SK-N-MC (cell line): ENCODE measurements at regions not wholly inside any gene's neighbourhood (a gene's known extent, or its start where the extent isn't known, plus 50 kb on each side); places are given as distances from the start of the nearest gene placed in this dataset.

Experiments used
- DNase-seq: peaks from one replicate; pipeline ENCODE4 v3.0.0-alpha.2; 2011; ENCODE audit warnings: low read depth, low spot score
- H3K27ac ChIP-seq: fragments of 200-600 bp; sonication (generic); 2 replicates; pipeline ENCODE4 v1.5.1; 2016; ENCODE audit warnings: mixed run types
- H3K36me3 ChIP-seq: fragments of 200-600 bp; sonication (generic); 2 replicates; pipeline ENCODE4 v1.6.1; 2017; ENCODE audit warnings: antibody characterized with exemption, low read length, mixed read lengths; ENCODE audit not compliant: insufficient read depth
- H3K4me3 ChIP-seq: fragments of 200-600 bp; sonication (generic); 2 replicates; pipeline ENCODE4 v1.5.1; 2016
- H3K9ac ChIP-seq: fragments of 200-600 bp; sonication (generic); 2 replicates; pipeline ENCODE4 v1.8.0; 2017; ENCODE audit warnings: mixed run types, mixed read lengths; ENCODE audit not compliant: insufficient read length
- H3K9me3 ChIP-seq: fragments of 200-600 bp; sonication (generic); 2 replicates; pipeline ENCODE4 v1.6.1; 2017; ENCODE audit warnings: low read depth, mild to moderate bottlenecking, antibody characterized with exemption, low read length, moderate library complexity, mixed read lengths
- EZH2 ChIP-seq: fragments of 200-600 bp; sonication (generic); IDR thresholded peaks from one replicate; pipeline ENCODE4 v1.6.1; 2017; ENCODE audit warnings: antibody characterized with exemption
- FOXP2 ChIP-seq: optimal IDR thresholded peaks from 2 replicates; pipeline ENCODE3; 2011; ENCODE audit warnings: mild to moderate bottlenecking, moderate library complexity; ENCODE audit not compliant: insufficient read depth; ENCODE audit errors: extremely low read length, control extremely low read depth
- POLR2AphosphoS5 ChIP-seq: IDR thresholded peaks from 2 replicates; pipeline ENCODE4 v1.6.1; 2012; ENCODE audit warnings: mild to moderate bottlenecking, low read depth, low read length, borderline replicate concordance

DNA sequence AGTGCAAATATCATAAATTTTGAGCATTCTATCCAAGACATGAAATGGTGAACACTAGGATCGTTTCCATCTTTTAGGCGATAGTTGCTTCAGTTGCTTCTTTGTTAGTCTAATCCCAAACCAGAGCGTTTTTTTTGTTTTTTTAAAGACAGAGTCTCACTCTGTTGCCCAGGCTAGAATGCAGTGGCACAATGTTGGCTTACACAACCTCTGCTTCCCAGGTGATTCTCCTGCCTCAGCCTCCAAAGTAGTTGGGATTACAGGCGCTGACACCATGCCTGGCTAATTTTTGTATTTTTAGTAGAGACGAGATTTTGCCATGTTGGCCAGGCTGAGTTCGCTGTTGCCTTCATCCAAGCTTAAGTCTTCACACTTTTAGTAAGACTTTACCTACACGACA lies 265.3 kb downstream of the SHQ1 start:
- Histone ChIP-seq H3K9me3 (no peaks in the 10 kb centered on the region), H3K36me3 (no peaks in the 10 kb centered on the region), H3K27ac (no peak overlapping the region), H3K4me3 (no peak overlapping the region), H3K9ac (no peak overlapping the region)
- TF ChIP-seq FOXP2 (no peak), POLR2AphosphoS5 (no peak), EZH2 (no peak)
- DNase-seq, result no peak

GRCh38 chr3:72582211-72582878 lies 265.9 kb downstream of the SHQ1 start:
- no peaks in the 10 kb centered on the region for H3K9me3 ChIP-seq
- no peak overlapping the region for H3K4me3 ChIP-seq
- DNase-seq, result no peak
- no peaks in the 10 kb centered on the region for H3K36me3 ChIP-seq
- no peak overlapping the region for H3K9ac ChIP-seq
- TF ChIP-seq POLR2AphosphoS5, result no peak
- no peak for TF ChIP-seq EZH2
- no peak for TF ChIP-seq FOXP2
- H3K27ac ChIP-seq, result no peak overlapping the region

DNA sequence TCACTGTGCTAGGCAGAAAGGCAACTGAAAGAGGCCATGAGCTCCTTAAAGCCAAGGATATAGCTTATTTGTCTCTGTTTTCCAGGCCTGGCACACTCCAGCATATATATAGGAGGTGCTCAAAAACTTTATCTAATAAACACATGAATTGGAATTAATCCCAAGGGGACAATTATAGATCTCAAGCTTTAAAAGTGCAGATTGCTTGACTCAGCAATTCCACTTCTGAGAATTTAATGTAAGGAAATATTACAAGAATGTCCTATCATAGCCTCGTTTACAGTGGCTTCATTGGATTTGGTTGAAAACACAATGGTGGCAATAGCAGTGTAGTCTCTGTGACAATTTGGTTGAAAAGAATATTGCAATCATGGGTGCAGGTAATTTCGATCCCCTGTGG lies 267.3 kb downstream of the SHQ1 start:
- Histone ChIP-seq H3K9me3 (no peaks in the 10 kb centered on the region), H3K9ac (no peak overlapping the region), H3K4me3 (no peak overlapping the region), H3K27ac (no peak overlapping the region), H3K36me3 (no peaks in the 10 kb centered on the region)
- DNase-seq, result peak; percentile 16
- TF ChIP-seq EZH2 (no peak), POLR2AphosphoS5 (no peak), FOXP2 (no peak)

DNA sequence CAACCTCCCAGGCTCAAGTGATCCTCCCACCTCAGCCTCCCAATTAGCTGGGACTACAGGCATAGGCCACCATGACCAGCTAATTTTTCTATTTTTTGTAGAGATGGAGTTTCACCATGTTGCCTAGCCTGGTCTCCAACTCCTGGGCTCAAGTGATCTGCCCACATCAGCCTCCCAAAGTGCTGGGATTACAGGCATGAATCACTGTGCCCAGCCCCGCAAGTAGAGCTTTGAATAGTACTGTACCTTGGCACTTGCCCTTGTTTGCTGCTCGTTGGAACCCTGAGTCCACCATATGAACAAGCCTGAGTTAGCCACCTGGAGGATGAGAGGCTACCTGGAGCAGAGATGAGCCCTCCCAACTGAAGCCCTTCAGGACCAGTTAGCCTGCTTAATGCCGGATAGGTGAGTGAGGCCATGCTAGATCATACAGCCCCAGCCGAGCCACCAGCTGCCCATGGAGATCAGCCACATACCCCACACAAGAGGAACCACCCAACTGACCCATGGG lies 267.9 kb downstream of the SHQ1 start:
- Histone ChIP-seq H3K27ac (no peak overlapping the region), H3K9ac (no peak overlapping the region), H3K36me3 (no peaks in the 10 kb centered on the region), H3K4me3 (no peak overlapping the region), H3K9me3 (no peaks in the 10 kb centered on the region)
- no peak for DNase-seq
- TF ChIP-seq EZH2, result no peak
- no peak for TF ChIP-seq POLR2AphosphoS5
- no peak for TF ChIP-seq FOXP2

GRCh38 chr3:72579581-72580245 lies 268.5 kb downstream of the SHQ1 start:
- H3K36me3 ChIP-seq, result no peaks in the 10 kb centered on the region
- no peak for TF ChIP-seq EZH2
- TF ChIP-seq FOXP2, result no peak
- TF ChIP-seq POLR2AphosphoS5, result no peak
- H3K9ac ChIP-seq, result no peak overlapping the region
- H3K27ac ChIP-seq, result no peak overlapping the region
- H3K9me3 ChIP-seq, result no peaks in the 10 kb centered on the region
- H3K4me3 ChIP-seq, result no peak overlapping the region
- no peak for DNase-seq

DNA sequence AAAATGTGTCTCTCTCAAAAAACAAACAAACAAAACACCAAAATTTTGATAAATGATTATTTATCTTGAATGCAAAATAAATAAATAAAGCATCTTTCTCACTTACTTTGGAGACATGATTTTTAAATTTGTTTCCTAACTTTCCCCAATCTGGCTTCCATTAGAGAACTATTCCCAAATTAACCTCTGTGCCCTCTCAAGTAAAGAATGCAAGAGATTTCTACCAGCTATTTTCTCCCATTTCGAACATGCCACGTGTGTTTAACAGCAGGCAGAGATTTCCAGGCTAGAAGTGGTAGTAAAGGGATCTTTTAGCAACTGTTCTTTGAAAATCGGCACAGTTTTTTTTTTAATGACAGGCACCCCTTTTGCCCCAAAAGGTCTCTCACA lies 269.1 kb downstream of the SHQ1 start:
- no peak overlapping the region for H3K4me3 ChIP-seq
- H3K27ac ChIP-seq, result no peak overlapping the region
- no peak for DNase-seq
- no peak overlapping the region for H3K9ac ChIP-seq
- H3K36me3 ChIP-seq, result no peaks in the 10 kb centered on the region
- TF ChIP-seq FOXP2 (no peak), POLR2AphosphoS5 (no peak), EZH2 (no peak)
- H3K9me3 ChIP-seq, result no peaks in the 10 kb centered on the region

GRCh38 chr3:72577190-72577589 lies 271.1 kb downstream of the SHQ1 start:
- H3K36me3 ChIP-seq, result no peaks in the 10 kb centered on the region
- H3K27ac ChIP-seq, result no peak overlapping the region
- no peak overlapping the region for H3K9ac ChIP-seq
- H3K4me3 ChIP-seq, result no peak overlapping the region
- DNase-seq, result no peak
- no peaks in the 10 kb centered on the region for H3K9me3 ChIP-seq
- TF ChIP-seq POLR2AphosphoS5 (no peak), EZH2 (no peak), FOXP2 (no peak)

DNA sequence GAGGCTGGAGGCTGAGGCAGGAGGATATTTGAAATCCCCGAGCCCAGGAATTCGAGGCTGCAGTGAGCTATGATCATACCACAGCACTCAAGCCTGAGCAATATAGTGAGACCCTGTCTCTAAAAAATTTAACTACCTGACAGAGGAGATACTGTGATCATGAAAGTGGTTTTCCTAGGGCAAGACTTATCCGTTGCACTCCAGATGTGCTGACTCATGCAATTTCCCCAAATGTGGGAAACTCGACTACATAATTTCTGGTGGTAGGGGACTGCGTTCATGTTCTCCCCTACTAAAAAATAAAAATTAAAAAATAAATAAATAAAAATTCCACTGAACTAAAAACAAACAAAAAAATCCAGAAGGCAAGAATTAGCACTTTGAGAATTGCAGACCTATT lies 271.7 kb downstream of the SHQ1 start:
- H3K27ac ChIP-seq, result no peak overlapping the region
- no peaks in the 10 kb centered on the region for H3K36me3 ChIP-seq
- no peaks in the 10 kb centered on the region for H3K9me3 ChIP-seq
- H3K9ac ChIP-seq, result no peak overlapping the region
- TF ChIP-seq EZH2, result no peak
- no peak for TF ChIP-seq POLR2AphosphoS5
- TF ChIP-seq FOXP2, result no peak
- no peak for DNase-seq
- no peak overlapping the region for H3K4me3 ChIP-seq

GRCh38 chr3:72574144-72574543 lies 274.1 kb downstream of the SHQ1 start:
- DNase-seq, result no peak
- no peak overlapping the region for H3K4me3 ChIP-seq
- no peak overlapping the region for H3K9ac ChIP-seq
- TF ChIP-seq POLR2AphosphoS5, result no peak
- no peaks in the 10 kb centered on the region for H3K9me3 ChIP-seq
- H3K27ac ChIP-seq, result no peak overlapping the region
- H3K36me3 ChIP-seq, result no peaks in the 10 kb centered on the region
